ENCODE measurements at regions not wholly inside any gene's neighbourhood (a gene's known extent, or its start where the extent isn't known, plus 50 kb on each side); places are given as distances from the start of the nearest gene placed in this dataset.

GRCh38 chr5:9987101-9987500, 262.6 kb downstream of the ATPSCKMT start:
- TF ChIP-seq CTCF (IDR thresholded peaks at IDR 0.05; ENCODE audit: poor library complexity, severe bottlenecking) (no peak), REST (IDR thresholded peaks at IDR 0.05; ENCODE audit: borderline replicate concordance) (no peak), SMC3 (conservative IDR thresholded peaks at IDR 0.05; ENCODE audit: poor library complexity) (no peak), RAD21 (conservative IDR thresholded peaks at IDR 0.05) (no peak), EP300 (conservative IDR thresholded peaks at IDR 0.05; ENCODE audit: poor library complexity, severe bottlenecking) (no peak)

Data from neural cell (in vitro differentiated cells).